GM11168 (cell line): ENCODE measurements at regions not wholly inside any gene's neighbourhood (a gene's known extent, or its start where the extent isn't known, plus 50 kb on each side); places are given as distances from the start of the nearest gene placed in this dataset.
"Not testable (repeated sequence)": the region's sequence is repeated elsewhere in the genome, so short reads cannot be mapped to it uniquely, and the experiment has no call there.

Source experiments
- in situ Hi-C: fragments of 300-500 bp; cut with MboI; formaldehyde crosslinking; loops from one replicate; pipeline ENCODE4 v1.12.0; 2022; ENCODE audit warnings: low sequenced_read_pairs; ENCODE audit not compliant: unreplicated experiment

DNA sequence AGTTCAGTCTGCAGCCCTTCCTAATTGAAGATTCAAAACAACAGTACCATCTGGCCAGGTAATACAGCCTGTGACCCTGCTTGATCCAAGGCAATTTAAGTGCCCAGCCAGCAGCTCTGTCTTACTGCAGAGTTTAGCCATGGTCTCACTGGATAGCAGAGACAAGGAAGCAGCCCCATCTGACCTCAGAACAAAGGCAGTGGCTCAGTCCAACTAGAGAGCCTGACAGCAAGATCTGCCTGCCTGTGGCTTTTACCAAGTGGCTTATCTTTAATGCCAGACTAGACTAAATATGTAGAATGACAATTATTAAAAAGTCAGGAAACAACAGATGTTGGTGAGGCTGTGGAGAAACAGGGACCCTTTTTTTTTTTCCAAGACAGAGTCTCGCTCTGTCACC, 293.4 kb downstream of the DTHD1 start:
- in situ Hi-C loops: no loop called here

DNA sequence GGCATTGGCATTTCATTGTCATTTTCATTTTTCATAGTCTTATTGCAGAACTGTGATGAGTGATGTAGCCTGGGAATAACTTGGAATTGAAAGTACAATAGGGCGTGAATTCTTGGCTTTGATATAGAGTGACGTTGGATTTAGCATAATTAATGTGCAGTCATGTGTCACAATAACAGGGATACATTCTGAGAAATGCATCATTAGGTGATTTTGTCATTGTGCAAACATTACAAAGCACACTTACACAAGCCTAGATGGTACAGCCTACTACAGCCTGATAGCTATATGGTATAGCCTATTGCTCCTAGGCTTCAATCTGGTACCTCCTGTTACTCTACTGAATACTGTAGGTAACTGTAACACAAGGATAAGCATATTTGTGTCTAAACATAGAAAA, 300.8 kb downstream of the DTHD1 start:
- in situ Hi-C loops: no loop called here

DNA sequence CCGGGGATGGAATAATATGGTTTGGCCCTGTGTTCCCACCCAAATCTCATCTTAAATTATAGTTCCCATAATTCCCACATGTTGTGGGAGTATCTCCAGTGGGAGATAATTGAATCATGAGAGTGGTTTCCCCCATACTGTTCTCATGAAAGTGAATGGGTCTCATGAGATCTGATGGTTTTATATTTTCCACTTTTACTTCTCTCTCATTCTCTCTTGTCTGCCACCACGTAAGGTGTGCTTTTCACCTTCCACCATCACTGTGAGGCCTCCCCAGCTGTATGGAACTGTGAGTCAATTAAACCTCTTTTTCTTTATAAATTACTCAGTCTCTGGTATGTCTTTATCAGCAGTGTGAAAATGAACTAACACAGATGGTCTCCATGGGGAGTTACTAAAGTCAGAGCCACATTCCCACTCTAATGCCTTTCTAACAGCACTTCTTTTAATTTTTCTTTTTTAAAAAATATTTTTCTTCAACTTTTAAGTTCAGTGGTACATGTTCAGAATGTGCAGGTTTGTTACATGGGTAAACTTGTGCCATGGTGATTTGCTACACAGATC, 306.6 kb downstream of the DTHD1 start:
- in situ Hi-C loops: no loop called here

GRCh38 chr4:36590343-36590742, 308.9 kb downstream of the DTHD1 start:
- in situ Hi-C loops: no loop called here

DNA sequence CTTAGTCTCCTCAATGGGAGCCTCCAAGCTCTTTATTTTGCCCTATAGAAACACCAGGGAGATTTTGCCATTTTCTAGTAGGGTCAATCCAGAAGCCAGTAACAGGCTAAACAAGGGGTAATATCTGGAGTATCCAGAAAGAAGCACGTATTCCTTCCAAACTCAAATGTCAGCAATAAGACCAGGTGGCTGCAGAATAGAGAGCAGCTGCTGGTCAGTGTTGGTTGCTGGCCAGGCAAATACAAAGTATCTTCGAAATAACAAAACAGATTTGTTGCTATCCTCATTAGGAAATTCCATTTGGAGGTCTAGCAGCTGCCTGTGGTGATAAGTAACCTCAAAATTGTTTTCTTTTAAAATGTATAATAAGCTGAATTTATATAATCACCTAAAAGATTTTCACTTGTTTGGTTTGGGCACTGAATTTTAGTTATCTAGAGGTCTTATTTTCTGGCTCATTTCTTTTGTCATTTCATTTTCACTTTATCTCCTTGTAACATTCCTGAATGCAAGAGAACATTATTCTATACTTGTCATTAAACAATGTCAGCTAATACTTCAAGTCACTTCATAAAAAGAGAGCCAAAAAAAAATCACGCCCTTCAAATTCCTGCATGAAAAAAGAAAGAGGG, 320.6 kb downstream of the DTHD1 start:
- in situ Hi-C loops: no loop called here

GRCh38 chr4:36609661-36610060, 328.2 kb downstream of the DTHD1 start:
- in situ Hi-C loops: no loop called here

GRCh38 chr4:36610628-36611027, 329.2 kb downstream of the DTHD1 start:
- in situ Hi-C loops: no loop called here

GRCh38 chr4:36613142-36613541, 331.7 kb downstream of the DTHD1 start:
- in situ Hi-C loops: not testable (repeated sequence)

- in situ Hi-C loops: no loop called here
Measured at GRCh38 chr4:36614011-36614410, 332.6 kb downstream of the DTHD1 start.

DNA sequence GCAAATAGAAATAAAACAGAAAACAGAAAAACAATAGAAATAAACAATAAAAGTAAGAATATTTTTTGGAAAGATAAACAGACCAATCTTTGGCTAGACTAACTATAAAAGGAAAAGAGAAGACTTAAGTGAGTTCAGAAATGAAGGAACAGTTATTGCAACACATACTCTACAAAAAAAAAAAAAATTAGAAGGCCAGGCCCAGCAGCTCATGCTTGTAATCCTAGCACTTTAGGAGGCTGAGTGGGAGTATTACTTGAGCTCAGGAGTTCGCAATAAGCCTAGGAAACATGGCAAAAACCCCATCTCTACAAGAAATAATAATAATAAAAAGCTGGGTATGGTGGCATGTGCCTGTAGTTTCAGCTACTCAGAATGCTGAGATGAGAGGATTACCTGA, 336.7 kb downstream of the DTHD1 start:
- in situ Hi-C loops: no loop called here

- in situ Hi-C loops: no loop called here
Measured at GRCh38 chr4:36624030-36624429, 342.6 kb downstream of the DTHD1 start.

DNA sequence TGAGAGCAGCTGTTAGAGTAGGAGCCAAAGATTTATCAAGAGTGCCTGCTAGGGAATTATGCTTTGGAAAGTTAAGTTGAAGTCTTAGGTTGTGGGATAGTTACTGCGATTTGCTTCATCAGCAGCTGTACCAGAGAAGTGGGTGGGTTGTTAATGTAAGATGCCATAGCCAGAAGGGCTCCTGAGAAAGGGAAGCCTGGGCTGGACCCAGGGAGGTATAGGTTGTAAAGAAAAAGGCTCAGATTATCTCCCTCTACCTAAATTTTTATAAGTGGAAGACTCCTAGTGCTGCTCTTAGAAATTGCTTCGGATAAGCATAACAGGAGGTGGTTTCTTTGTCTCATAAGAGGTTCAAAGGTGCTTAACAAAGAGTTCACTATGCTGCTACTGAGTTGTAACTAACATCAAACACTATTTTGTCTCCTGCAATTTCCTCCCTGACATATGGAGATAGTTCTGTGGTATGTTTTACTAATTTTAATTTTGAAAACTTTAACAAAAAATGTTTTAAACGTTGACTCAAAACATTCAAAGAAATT, 356.9 kb downstream of the DTHD1 start:
- in situ Hi-C loops: no loop called here

DNA sequence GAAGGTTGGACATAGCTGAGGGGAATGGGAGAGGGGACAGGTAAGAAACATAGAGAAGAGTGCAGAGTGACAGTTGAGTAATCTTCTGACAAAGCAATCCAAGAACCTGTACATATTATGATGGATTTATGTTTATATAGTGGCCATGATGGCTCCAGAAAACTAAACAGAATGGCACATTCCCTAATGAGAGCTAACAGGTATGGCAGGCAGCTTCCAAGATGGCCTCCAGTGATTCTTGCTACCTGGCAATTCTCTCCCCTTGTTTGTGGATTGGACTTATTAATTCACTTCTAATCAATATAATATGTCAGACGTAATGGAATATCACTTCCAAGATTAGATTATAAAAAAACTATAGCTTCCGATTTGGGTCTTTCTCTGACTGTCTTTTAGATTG, 359.5 kb downstream of the DTHD1 start:
- in situ Hi-C loops: no loop called here

- in situ Hi-C loops: no loop called here
Measured at GRCh38 chr4:36651253-36651652, 369.8 kb downstream of the DTHD1 start.

- in situ Hi-C loops: no loop called here
Measured at GRCh38 chr4:36652857-36653256, 371.4 kb downstream of the DTHD1 start.

GRCh38 chr4:36665985-36666527, 384.6 kb downstream of the DTHD1 start:
- in situ Hi-C loops: no loop called here

- in situ Hi-C loops: no loop called here
Measured at GRCh38 chr4:36675436-36675835, 394.0 kb downstream of the DTHD1 start.

GRCh38 chr4:36676139-36677050, 395.0 kb downstream of the DTHD1 start:
- in situ Hi-C loops: no loop called here

DNA sequence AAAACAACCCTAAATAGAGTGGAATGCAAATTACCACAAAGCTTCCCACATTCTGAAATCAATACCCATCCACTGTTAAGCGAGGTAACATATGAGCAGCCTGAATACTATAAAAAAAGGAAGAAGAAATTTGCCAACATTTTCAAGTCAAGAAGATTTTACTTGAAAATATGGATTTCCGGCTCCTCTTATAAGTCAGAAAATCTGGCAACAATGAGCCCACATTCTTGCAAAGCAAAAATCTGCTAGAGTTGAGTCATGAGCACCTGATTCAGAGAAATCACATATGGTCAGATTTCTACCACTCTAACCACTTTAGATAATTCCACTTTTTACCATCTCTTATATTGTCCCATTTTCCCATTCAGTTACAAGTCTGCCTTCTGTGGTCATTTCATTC, 395.7 kb downstream of the DTHD1 start:
- in situ Hi-C loops: no loop called here

DNA sequence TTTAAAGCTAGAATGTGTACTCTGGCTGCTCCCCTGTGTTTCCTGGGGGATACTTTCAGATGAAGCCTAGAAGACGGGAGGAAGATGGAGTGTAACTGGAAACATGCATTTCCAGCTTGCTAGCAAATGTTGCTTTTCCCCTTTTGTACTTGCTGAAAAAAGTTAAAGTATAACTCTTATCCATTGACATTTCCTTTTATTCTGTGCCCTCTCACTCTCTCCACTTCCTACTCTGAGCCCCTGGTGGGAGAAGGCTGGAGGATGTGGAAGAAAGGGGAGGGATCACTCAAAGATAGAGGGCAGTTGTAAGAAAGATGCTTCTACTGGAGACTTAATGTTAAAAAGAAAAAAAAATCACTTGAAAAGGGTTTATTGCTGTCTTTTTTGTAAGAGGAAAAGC, 396.5 kb downstream of the DTHD1 start:
- in situ Hi-C loops: no loop called here

DNA sequence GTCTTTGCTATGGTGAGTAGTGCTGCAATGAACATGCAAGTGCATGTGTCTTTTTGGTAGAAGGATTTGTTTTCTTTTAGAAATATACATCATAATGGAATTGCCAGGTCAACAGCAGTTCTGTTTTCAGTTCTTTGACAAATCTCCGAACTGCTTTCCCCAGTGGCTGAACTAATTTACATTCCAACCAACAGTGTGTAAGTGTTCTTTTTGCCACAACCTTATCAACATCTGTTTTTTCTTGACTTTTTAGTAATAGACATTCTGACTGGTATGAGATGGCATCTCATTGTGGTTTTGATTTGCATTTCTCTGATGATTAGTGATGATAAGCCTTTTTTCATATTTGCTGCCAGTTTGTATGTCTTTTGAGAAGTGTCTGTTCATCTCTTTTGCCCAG, 406.3 kb downstream of the DTHD1 start:
- in situ Hi-C loops: no loop called here
